GM06990 (cell line): ENCODE measurements at regions not wholly inside any gene's neighbourhood (a gene's known extent, or its start where the extent isn't known, plus 50 kb on each side); places are given as distances from the start of the nearest gene placed in this dataset.

Experiments
- DNase-seq: peaks from one replicate; pipeline ENCODE4 v3.0.0-alpha.2; 2011; ENCODE audit not compliant: insufficient read length; ENCODE audit errors: extremely low read depth
- H3K27me3 ChIP-seq: replicated peaks from 2 replicates; pipeline ENCODE4 v1.6.0; 2011; ENCODE audit warnings: low read length; ENCODE audit not compliant: control insufficient read depth, insufficient read depth
- H3K36me3 ChIP-seq: 2 replicates; pipeline ENCODE4 v1.5.1; 2011; ENCODE audit warnings: low read length; ENCODE audit not compliant: control insufficient read depth, insufficient read depth
- H3K4me3 ChIP-seq: replicated peaks from 2 replicates; pipeline ENCODE4 v1.5.1; 2011; ENCODE audit warnings: low read depth, mild to moderate bottlenecking, control low read depth, low read length
- CTCF ChIP-seq: IDR thresholded peaks from 2 replicates; pipeline ENCODE4 v1.5.1; 2011; ENCODE audit warnings: low read length, control low read depth, mild to moderate bottlenecking, inconsistent platforms; ENCODE audit not compliant: insufficient read depth, poor library complexity, severe bottlenecking

- no peak for DNase-seq
- Histone ChIP-seq H3K27me3 (no peaks in the 10 kb centered on the region; the same call in none of the 2 replicates), H3K4me3 (no peak overlapping the region), H3K36me3 (no peaks in the 10 kb centered on the region)
- TF ChIP-seq CTCF = no peak
These were observed 176.1 kb downstream of the VAPA start for GRCh38 chr18:10089881-10090280.

DNA sequence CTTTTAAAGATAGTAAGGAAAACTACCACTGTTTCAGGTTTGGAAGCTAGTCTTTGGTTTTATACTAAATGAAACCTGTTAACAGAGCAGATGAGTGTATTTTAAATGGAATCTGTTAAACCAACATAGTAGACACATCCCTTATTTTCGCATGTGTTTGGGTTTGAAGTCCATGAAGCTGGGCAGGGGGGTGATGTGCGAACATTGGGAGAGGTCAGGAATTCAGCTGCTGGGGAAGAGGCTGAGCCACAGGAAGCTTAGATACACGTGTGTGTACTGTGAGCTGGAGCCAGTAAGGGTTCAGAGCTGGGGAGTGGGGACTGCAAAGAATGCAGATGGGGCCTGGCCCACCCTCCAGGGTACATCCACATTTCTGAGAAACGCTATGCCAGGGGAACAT lies 176.9 kb downstream of the VAPA start:
- TF ChIP-seq CTCF = no peak
- no peak for DNase-seq
- Histone ChIP-seq H3K27me3 (no peaks in the 10 kb centered on the region; the same call in none of the 2 replicates), H3K36me3 (no peaks in the 10 kb centered on the region), H3K4me3 (no peak overlapping the region)

- no peak for TF ChIP-seq CTCF
- no peaks in the 10 kb centered on the region; the same call in none of the 2 replicates for H3K27me3 ChIP-seq
- H3K4me3 ChIP-seq = no peak overlapping the region
- DNase-seq = no peak
- no peaks in the 10 kb centered on the region for H3K36me3 ChIP-seq
These were observed 179.6 kb downstream of the VAPA start for GRCh38 chr18:10093445-10093844.

DNA sequence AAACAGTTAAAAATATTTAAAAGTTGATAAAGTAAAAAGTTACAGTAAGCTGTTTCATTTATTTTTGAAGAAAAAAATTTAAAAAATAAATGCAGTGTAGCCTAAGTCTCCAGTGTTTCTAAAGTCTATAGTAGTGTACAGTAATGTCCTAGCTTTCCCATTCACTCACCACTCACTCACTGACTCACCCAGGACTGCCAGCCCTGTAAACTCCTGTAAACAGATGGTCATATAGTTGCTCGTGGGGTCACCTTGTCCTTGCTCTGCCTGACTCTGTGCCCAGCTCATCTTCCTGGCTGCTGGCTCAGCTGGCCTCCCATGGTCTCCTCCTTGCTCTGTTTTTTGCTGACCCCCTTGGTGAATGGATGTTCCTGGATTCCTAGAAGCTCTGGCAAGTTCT lies 180.3 kb downstream of the VAPA start:
- no peak for TF ChIP-seq CTCF
- Histone ChIP-seq H3K36me3 (no peaks in the 10 kb centered on the region), H3K27me3 (no peaks in the 10 kb centered on the region; the same call in none of the 2 replicates), H3K4me3 (no peak overlapping the region)
- no peak for DNase-seq

DNA sequence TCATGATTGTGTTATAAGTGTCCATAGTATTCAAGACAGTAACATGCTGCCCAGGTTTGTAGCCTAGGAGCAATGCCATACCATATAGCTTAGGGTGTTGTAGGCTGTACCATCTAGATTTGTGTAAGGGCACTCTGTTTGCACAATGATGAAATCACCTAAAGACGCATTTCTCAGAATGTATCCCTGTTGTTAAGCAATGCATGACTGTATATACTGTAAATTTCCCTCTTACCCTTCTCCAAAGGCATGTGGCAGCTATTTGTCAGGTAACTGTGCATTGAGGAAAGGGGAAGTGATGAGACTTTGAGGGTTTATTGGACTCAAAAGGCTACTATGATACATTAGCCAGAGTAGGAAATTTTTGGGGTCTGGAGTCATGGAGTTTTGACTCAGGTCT lies 180.8 kb downstream of the VAPA start:
- Histone ChIP-seq H3K4me3 (no peak overlapping the region), H3K36me3 (no peaks in the 10 kb centered on the region), H3K27me3 (no peaks in the 10 kb centered on the region; the same call in none of the 2 replicates)
- DNase-seq = no peak
- TF ChIP-seq CTCF = no peak

- Histone ChIP-seq H3K36me3 (no peaks in the 10 kb centered on the region), H3K27me3 (no peaks in the 10 kb centered on the region; the same call in none of the 2 replicates), H3K4me3 (no peak overlapping the region)
- TF ChIP-seq CTCF = no peak
- DNase-seq = no peak
These were observed 181.5 kb downstream of the VAPA start for GRCh38 chr18:10095356-10095755.
